ENCODE measurements at regions not wholly inside any gene's neighbourhood (a gene's known extent, or its start where the extent isn't known, plus 50 kb on each side); places are given as distances from the start of the nearest gene placed in this dataset.

DNA sequence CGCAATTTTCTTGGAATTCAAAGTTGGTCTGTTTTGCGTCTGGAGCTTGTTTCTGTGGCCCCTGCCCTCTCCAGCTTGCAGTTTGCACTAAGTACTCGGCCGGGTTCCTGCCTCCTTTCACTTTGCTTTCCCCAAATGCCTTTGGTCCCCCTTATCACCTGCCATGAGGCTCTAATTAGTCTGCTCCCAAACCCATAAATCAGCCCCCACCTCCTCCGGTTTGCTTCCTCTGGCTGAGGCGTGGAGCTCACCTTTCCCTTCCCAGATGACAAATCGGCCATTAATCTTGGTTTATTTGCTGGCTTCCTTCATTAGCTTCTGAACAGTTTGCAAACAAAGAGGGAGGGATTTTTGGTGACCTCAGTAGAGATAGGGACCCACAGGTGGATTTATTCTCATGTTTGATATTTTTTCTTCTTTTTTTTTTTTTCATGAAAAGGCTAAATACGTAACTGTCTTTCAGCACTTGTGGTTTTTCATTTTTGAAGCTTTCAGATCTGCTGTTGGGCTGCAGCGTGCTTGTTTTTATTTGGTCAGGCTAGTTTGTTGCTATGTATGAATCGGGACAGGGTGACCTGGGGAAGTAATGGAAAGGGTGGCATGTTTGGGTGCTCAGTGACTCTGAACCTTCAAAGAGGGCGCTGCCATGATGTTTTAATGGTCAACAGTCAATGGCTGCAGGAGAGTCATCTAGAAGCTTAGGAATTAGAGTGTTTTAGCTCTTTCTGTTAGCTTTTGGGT is 121.7 kb upstream of the JAG1 start:
- H3K4me3 ChIP-seq: no peak overlapping the region
- H3K4me1 ChIP-seq (replicated peaks in 1 of 2): peaks cover 5 to 24% of the 10 kb centered on the region in 2 donors
- in situ Hi-C loops (cut with MboI; ENCODE audit: low pct_unique_long_range_greater_than_20kb in 2 of 9, low sequenced_read_pairs in 9 of 9, unreplicated experiment in 9 of 9): no loop called here
- WGBS, 10 experiments: 49 to 100% (median 84%) methylated on average over 1 to 9 of the region's 11 CpGs
- H3K27ac ChIP-seq: no peak overlapping the region
- ATAC-seq (replicated peaks in 6 of 8): no peak

DNA sequence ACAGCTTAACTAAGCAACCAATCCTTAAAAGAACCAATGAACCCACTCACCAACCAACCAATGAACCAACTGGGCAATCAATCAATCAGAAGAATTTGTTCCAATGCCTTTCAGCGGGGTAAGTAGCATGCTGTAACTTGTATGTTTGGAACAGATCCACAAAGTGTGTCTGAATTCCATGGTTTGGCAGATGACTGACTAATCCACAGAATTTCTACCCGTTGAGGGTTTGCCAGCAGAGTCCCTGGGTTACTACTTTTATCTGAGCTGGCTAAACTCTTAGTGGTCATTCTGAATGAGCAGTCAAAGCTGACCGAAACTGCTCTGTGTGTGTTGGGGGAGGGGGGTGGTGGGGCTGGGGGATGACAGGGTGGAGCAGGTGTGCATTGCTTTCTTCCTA is 125.0 kb upstream of the JAG1 start:
- Histone ChIP-seq H3K4me1 (replicated peaks in 1 of 2) (peaks cover under 1 to 16% of the 10 kb centered on the region in 2 donors), H3K4me3 (no peak overlapping the region), H3K27ac (no peak overlapping the region)
- in situ Hi-C loops (cut with MboI; ENCODE audit: low pct_unique_long_range_greater_than_20kb in 2 of 9, low sequenced_read_pairs in 9 of 9, unreplicated experiment in 9 of 9): no loop called here
- WGBS, 10 experiments: 70 to 100% (median 80%) methylated on average over 1 to 3 of the region's 3 CpGs; no CpG with 5 or more reads in 5 of the 10 experiments
- no peak for ATAC-seq (replicated peaks in 6 of 8)

DNA sequence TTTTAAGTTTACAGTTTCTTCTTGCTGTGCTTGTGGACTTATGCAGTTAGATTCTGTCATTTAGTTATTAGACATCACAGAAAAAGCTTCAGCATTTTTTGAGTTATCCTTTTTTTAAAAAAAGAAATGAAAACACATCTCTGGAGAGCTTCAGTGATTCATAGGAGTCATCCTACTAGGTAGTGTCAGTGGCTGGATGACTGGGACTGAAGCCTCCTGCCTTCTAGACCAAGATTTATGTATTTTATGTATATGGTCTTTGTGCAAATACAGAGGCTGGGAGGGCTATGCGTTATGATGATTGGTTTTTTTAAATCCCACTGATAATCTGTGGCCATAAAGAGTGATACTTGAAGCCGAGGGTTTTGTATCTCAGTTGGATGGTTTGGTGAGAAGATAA is 125.9 kb upstream of the JAG1 start:
- in situ Hi-C loops (cut with MboI; ENCODE audit: low pct_unique_long_range_greater_than_20kb in 2 of 9, low sequenced_read_pairs in 9 of 9, unreplicated experiment in 9 of 9): no loop called here
- Histone ChIP-seq H3K4me1 (replicated peaks in 1 of 2) (peaks cover 0 to 7% of the 10 kb centered on the region in 2 donors), H3K27ac (no peak overlapping the region), H3K4me3 (no peak overlapping the region)
- 58 to 88% (median 65%) methylated on average over 1 to 2 of the region's 2 CpGs; no CpG with 5 or more reads in 3 of the 10 experiments for WGBS, 10 experiments
- ATAC-seq (replicated peaks in 6 of 8): peak in 5 of 8 experiments; percentile 36 to 85 (median 49)

DNA sequence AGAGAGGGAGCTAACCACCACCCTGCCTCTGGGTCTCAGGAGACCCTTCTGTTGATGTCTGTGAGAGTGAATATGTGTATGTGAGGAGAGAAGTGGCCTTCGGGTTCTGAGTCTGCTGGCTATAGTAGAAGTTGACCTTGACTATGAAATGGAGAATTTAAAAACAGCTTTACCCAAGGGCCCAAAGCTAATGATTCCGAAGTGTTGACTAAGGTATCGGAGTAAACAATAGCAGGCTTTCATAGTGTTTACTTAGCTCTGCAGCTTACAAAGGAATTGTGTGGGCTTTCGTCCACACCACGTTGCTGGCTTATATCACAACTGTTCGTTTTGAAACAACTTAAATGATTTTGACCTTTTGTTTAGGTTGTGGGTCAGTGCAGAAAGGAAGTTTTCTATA is 126.5 kb upstream of the JAG1 start:
- Histone ChIP-seq H3K4me3 (no peak overlapping the region), H3K4me1 (replicated peaks in 1 of 2) (peaks cover 0 to 6% of the 10 kb centered on the region in 2 donors), H3K27ac (no peak overlapping the region)
- ATAC-seq (replicated peaks in 6 of 8): peak in 1 of 8 experiments; percentile 36
- WGBS, 10 experiments: 57 to 100% (median 83%) methylated on average over 1 to 6 of the region's 6 CpGs; no CpG with 5 or more reads in 1 of the 10 experiments
- in situ Hi-C loops (cut with MboI; ENCODE audit: low pct_unique_long_range_greater_than_20kb in 2 of 9, low sequenced_read_pairs in 9 of 9, unreplicated experiment in 9 of 9): no loop called here

- 7 to 94% (median 82%) methylated on average over 2 to 3 of the region's 3 CpGs; no CpG with 5 or more reads in 3 of the 10 experiments for WGBS, 10 experiments
- H3K4me1 ChIP-seq (replicated peaks in 1 of 2): peaks cover 0 to 6% of the 10 kb centered on the region in 2 donors
- H3K27ac ChIP-seq: no peak overlapping the region
- no peak overlapping the region for H3K4me3 ChIP-seq
- in situ Hi-C loops (cut with MboI; ENCODE audit: low pct_unique_long_range_greater_than_20kb in 2 of 9, low sequenced_read_pairs in 9 of 9, unreplicated experiment in 9 of 9): no loop called here
- no peak for ATAC-seq (replicated peaks in 6 of 8)
Measured at GRCh38 chr20:10802236-10802635, 128.4 kb upstream of the JAG1 start.

GRCh38 chr20:10805764-10806163 is 132.0 kb upstream of the JAG1 start:
- in situ Hi-C loops (cut with MboI; ENCODE audit: low pct_unique_long_range_greater_than_20kb in 2 of 9, low sequenced_read_pairs in 9 of 9, unreplicated experiment in 9 of 9): no loop called here
- Histone ChIP-seq H3K4me1 (replicated peaks in 1 of 2) (no peaks in the 10 kb centered on the region), H3K27ac (no peak overlapping the region), H3K4me3 (no peak overlapping the region)
- WGBS, 10 experiments: 10 to 100% (median 79%) methylated on average over 1 to 6 of the region's 7 CpGs; no CpG with 5 or more reads in 1 of the 10 experiments
- ATAC-seq (replicated peaks in 6 of 8): peak in 1 of 8 experiments; percentile 43

- in situ Hi-C loops (cut with MboI; ENCODE audit: low pct_unique_long_range_greater_than_20kb in 2 of 9, low sequenced_read_pairs in 9 of 9, unreplicated experiment in 9 of 9): no loop called here
- peak in 2 of 8 experiments; percentile 64 to 74 for ATAC-seq (replicated peaks in 6 of 8)
Measured at GRCh38 chr20:10806539-10806938, 132.7 kb upstream of the JAG1 start.

DNA sequence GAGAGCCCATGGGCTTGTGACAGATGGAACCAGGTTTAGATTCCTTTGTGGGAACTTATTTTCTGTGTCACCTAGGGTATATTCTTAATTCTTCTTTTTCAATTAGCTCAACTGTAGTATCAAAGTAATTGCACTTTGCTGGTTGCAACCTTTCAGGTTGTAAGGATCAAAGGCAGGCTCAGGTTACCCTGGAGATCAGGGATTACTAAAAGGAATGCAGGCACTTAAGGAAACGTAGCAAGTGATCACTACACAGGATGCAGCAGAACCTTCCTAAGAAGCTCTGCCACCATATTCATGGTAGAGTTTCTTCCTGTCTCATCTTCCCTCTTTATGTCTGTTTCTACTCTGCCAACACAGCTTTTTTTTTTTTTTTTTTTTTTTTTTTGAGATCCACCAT is 133.2 kb upstream of the JAG1 start:
- Histone ChIP-seq H3K27ac (no peak overlapping the region), H3K4me3 (no peak overlapping the region), H3K4me1 (replicated peaks in 1 of 2) (no peaks in the 10 kb centered on the region)
- in situ Hi-C loops (cut with MboI; ENCODE audit: low pct_unique_long_range_greater_than_20kb in 2 of 9, low sequenced_read_pairs in 9 of 9, unreplicated experiment in 9 of 9): no loop called here
- no peak for ATAC-seq (replicated peaks in 6 of 8)
- 50 to 100% (median 93%) methylated on average over 1 of the region's 1 CpG; no CpG with 5 or more reads in 6 of the 10 experiments for WGBS, 10 experiments

More at GRCh38 chr20:10806539-10806938, 132.7 kb upstream of the JAG1 start:
- no peak overlapping the region for H3K27ac ChIP-seq
- 6 to 95% (median 46%) methylated on average over 2 to 3 of the region's 3 CpGs; no CpG with 5 or more reads in 2 of the 10 experiments for WGBS, 10 experiments
- H3K4me3 ChIP-seq: no peak overlapping the region
- H3K4me1 ChIP-seq (replicated peaks in 1 of 2): no peaks in the 10 kb centered on the region

GRCh38 chr20:10812759-10813327 is 139.0 kb upstream of the JAG1 start:
- 23 to 95% (median 85%) methylated on average over 4 to 10 of the region's 10 CpGs for WGBS, 10 experiments
- Histone ChIP-seq H3K4me1 (replicated peaks in 1 of 2) (no peaks in the 10 kb centered on the region), H3K4me3 (no peak overlapping the region), H3K27ac (no peak overlapping the region)
- in situ Hi-C loops (cut with MboI; ENCODE audit: low pct_unique_long_range_greater_than_20kb in 2 of 9, low sequenced_read_pairs in 9 of 9, unreplicated experiment in 9 of 9): no loop called here
- ATAC-seq (replicated peaks in 6 of 8): no peak

GRCh38 chr20:10823585-10823984 is 149.8 kb upstream of the JAG1 start:
- H3K27ac ChIP-seq: no peak overlapping the region
- ATAC-seq (replicated peaks in 6 of 8): no peak
- no peak overlapping the region for H3K4me3 ChIP-seq
- in situ Hi-C loops (cut with MboI; ENCODE audit: low pct_unique_long_range_greater_than_20kb in 2 of 9, low sequenced_read_pairs in 9 of 9, unreplicated experiment in 9 of 9): no loop called here
- WGBS, 10 experiments: 0 to 100% (median 83%) methylated on average over 1 to 3 of the region's 3 CpGs; no CpG with 5 or more reads in 2 of the 10 experiments
- no peaks in the 10 kb centered on the region for H3K4me1 ChIP-seq (replicated peaks in 1 of 2)

GRCh38 chr20:10824750-10825500 is 151.1 kb upstream of the JAG1 start:
- Histone ChIP-seq H3K27ac (no peak overlapping the region), H3K4me3 (no peak overlapping the region), H3K4me1 (replicated peaks in 1 of 2) (no peaks in the 10 kb centered on the region)
- in situ Hi-C loops (cut with MboI; ENCODE audit: low pct_unique_long_range_greater_than_20kb in 2 of 9, low sequenced_read_pairs in 9 of 9, unreplicated experiment in 9 of 9): no loop called here
- no peak for ATAC-seq (replicated peaks in 6 of 8)
- 60 to 82% (median 71%) methylated on average over 6 to 10 of the region's 11 CpGs; no CpG with 5 or more reads in 1 of the 10 experiments for WGBS, 10 experiments

- WGBS, 10 experiments: 13 to 90% (median 75%) methylated on average over 1 of the region's 1 CpG; no CpG with 5 or more reads in 7 of the 10 experiments
Measured at GRCh38 chr20:10826111-10826510, 152.3 kb upstream of the JAG1 start.

DNA sequence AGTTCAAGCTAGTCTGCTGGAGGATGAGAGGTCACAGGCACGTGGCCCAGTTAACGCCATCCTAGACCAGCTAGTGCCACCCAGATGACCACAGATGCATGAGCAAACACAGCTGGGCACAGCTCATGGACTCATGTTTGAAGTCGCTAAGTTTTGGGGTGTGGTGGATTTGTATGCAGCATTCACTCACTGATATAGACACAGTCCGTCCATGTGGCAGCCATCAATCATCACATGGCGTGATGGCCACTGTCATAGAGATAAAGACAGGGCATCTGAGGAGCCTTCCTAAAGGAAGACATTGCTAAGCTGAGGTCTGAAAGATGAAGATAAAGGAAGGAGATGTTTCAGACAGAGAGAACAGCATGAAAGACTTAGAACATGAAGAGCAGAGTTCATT is 154.4 kb upstream of the JAG1 start:
- peak in 3 of 8 experiments; percentile 23 to 62 (median 59) for ATAC-seq (replicated peaks in 6 of 8)
- H3K4me3 ChIP-seq: no peak overlapping the region
- no peak overlapping the region for H3K27ac ChIP-seq
- H3K4me1 ChIP-seq (replicated peaks in 1 of 2): no peaks in the 10 kb centered on the region
- in situ Hi-C loops (cut with MboI; ENCODE audit: low pct_unique_long_range_greater_than_20kb in 2 of 9, low sequenced_read_pairs in 9 of 9, unreplicated experiment in 9 of 9): no loop called here
- whole genome bisulfite sequencing, 10 experiments: 17 to 100% (median 82%) methylated on average over 1 to 4 of the region's 5 CpGs; no CpG with 5 or more reads in 2 of the 10 experiments

More at GRCh38 chr20:10826111-10826510, 152.3 kb upstream of the JAG1 start:
- ATAC-seq (replicated peaks in 6 of 8): no peak
- in situ Hi-C loops (cut with MboI; ENCODE audit: low pct_unique_long_range_greater_than_20kb in 2 of 9, low sequenced_read_pairs in 9 of 9, unreplicated experiment in 9 of 9): no loop called here
- Histone ChIP-seq H3K4me1 (replicated peaks in 1 of 2) (no peaks in the 10 kb centered on the region), H3K27ac (no peak overlapping the region), H3K4me3 (no peak overlapping the region)

All from motor neuron (in vitro differentiated cells).